ENCODE measurements at regions not wholly inside any gene's neighbourhood (a gene's known extent, or its start where the extent isn't known, plus 50 kb on each side); places are given as distances from the start of the nearest gene placed in this dataset.
"Not testable (repeated sequence)": the region's sequence is repeated elsewhere in the genome, so short reads cannot be mapped to it uniquely, and the experiment has no call there.

DNA sequence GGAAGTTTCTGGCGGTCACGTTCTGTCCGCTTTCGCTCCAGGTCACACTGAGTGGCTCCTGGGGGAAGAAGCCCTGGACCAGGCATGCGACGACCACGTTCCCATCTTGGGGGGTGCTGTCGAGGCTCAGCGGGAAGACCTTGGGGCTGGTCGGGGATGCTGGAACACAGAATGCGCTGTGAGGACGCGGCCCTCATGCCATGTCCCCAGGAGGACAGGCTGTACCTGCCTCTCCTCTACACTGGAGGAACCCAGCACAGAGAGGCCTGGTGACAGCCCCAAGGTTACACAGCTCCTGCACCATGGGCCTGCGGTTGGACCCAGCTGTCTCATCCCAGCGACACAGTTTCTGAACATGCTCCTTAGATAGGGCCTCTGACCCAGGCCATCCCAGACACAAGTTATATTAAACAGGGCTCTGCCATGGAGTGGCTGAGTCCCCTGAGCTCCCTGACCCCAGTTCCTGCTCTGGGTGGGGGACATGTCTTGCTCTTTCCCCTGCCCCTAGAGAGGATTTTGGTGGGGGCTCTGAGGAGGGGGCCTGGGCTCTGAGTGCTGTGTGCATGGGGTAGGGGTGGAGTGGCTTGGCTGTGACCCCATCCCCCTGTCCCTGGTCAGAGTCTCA, 62.0 kb downstream of the TMEM121 start:
- no peak overlapping the region for H3K4me3 Mint-ChIP-seq
- intact Hi-C loops (cut with micrococcal nuclease), result loop anchor here (5.0 kb wide), 1 partner anchor 119 kb away; no protein-coding TSS in a partner anchor
- no peak for DNase-seq
- CTCF ChIA-PET, result no interaction called here
- H3K27ac Mint-ChIP-seq, result no peak overlapping the region
- TF ChIP-seq, protein P1, sequence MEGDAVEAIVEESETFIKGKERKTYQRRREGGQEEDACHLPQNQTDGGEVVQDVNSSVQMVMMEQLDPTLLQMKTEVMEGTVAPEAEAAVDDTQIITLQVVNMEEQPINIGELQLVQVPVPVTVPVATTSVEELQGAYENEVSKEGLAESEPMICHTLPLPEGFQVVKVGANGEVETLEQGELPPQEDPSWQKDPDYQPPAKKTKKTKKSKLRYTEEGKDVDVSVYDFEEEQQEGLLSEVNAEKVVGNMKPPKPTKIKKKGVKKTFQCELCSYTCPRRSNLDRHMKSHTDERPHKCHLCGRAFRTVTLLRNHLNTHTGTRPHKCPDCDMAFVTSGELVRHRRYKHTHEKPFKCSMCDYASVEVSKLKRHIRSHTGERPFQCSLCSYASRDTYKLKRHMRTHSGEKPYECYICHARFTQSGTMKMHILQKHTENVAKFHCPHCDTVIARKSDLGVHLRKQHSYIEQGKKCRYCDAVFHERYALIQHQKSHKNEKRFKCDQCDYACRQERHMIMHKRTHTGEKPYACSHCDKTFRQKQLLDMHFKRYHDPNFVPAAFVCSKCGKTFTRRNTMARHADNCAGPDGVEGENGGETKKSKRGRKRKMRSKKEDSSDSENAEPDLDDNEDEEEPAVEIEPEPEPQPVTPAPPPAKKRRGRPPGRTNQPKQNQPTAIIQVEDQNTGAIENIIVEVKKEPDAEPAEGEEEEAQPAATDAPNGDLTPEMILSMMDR (IDR thresholded peaks at IDR 0.05), result no peak
- POLR2A ChIA-PET, result no interaction called here
- ATAC-seq, result no peak
- no peaks in the 10 kb centered on the region for H3K36me3 Mint-ChIP-seq (ENCODE audit: low read depth)
- H3K27me3 Mint-ChIP-seq, result no peaks in the 10 kb centered on the region
- H3K4me1 Mint-ChIP-seq (ENCODE audit: low read depth), result no peaks in the 10 kb centered on the region
- no peaks in the 10 kb centered on the region for H3K9me3 Mint-ChIP-seq

GRCh38 chr14:105589161-105589925, 63.0 kb downstream of the TMEM121 start:
- Mint-ChIP-seq H3K27ac (no peak overlapping the region), H3K36me3 (ENCODE audit: low read depth) (no peaks in the 10 kb centered on the region), H3K9me3 (no peaks in the 10 kb centered on the region), H3K27me3 (no peaks in the 10 kb centered on the region), H3K4me3 (no peak overlapping the region), H3K4me1 (ENCODE audit: low read depth) (no peaks in the 10 kb centered on the region)
- TF ChIP-seq, protein P1 (IDR thresholded peaks at IDR 0.05), result no peak
- ChIA-PET POLR2A (no interaction called here), CTCF (no interaction called here)
- intact Hi-C loops (cut with micrococcal nuclease), result loop anchor here (5.0 kb wide), 1 partner anchor 118 kb away; no protein-coding TSS in a partner anchor
- ATAC-seq (no peak), DNase-seq (no peak)

GRCh38 chr14:105589926-105590185, 63.5 kb downstream of the TMEM121 start:
- H3K4me1 Mint-ChIP-seq (ENCODE audit: low read depth); H3K4me3 Mint-ChIP-seq; H3K27ac Mint-ChIP-seq; DNase-seq; H3K27me3 Mint-ChIP-seq; H3K36me3 Mint-ChIP-seq (ENCODE audit: low read depth); ATAC-seq; POLR2A ChIA-PET; H3K9me3 Mint-ChIP-seq; CTCF ChIA-PET: not testable (repeated sequence)
- intact Hi-C loops (cut with micrococcal nuclease), result loop anchor here (5.0 kb wide), 1 partner anchor 117 kb away; no protein-coding TSS in a partner anchor

- no peaks in the 10 kb centered on the region for H3K9me3 Mint-ChIP-seq
- ChIA-PET POLR2A (no interaction called here), CTCF (no interaction called here)
- intact Hi-C loops (cut with micrococcal nuclease), result no loop called here
- ATAC-seq (no peak), DNase-seq (no peak)
- no peaks in the 10 kb centered on the region for H3K36me3 Mint-ChIP-seq (ENCODE audit: low read depth)
- H3K4me1 Mint-ChIP-seq (ENCODE audit: low read depth), result no peaks in the 10 kb centered on the region
- H3K27ac Mint-ChIP-seq, result no peak overlapping the region
- H3K4me3 Mint-ChIP-seq, result no peak overlapping the region
- TF ChIP-seq, protein P1 (IDR thresholded peaks at IDR 0.05), result no peak
- H3K27me3 Mint-ChIP-seq, result no peaks in the 10 kb centered on the region
Measured at GRCh38 chr14:105591052-105591451, 64.7 kb downstream of the TMEM121 start.

- ATAC-seq; POLR2A ChIA-PET; H3K27me3 Mint-ChIP-seq; DNase-seq; H3K4me3 Mint-ChIP-seq; H3K27ac Mint-ChIP-seq; H3K36me3 Mint-ChIP-seq (ENCODE audit: low read depth); H3K9me3 Mint-ChIP-seq; CTCF ChIA-PET; H3K4me1 Mint-ChIP-seq (ENCODE audit: low read depth); intact Hi-C loops (cut with micrococcal nuclease): not testable (repeated sequence)
Measured at GRCh38 chr14:105591792-105592341, 65.5 kb downstream of the TMEM121 start.

- H3K27me3 Mint-ChIP-seq; H3K9me3 Mint-ChIP-seq; H3K4me3 Mint-ChIP-seq; CTCF ChIA-PET; ATAC-seq; H3K36me3 Mint-ChIP-seq (ENCODE audit: low read depth); H3K27ac Mint-ChIP-seq; intact Hi-C loops (cut with micrococcal nuclease); H3K4me1 Mint-ChIP-seq (ENCODE audit: low read depth); POLR2A ChIA-PET; DNase-seq: not testable (repeated sequence)
Measured at GRCh38 chr14:105592646-105593045, 66.3 kb downstream of the TMEM121 start.

DNA sequence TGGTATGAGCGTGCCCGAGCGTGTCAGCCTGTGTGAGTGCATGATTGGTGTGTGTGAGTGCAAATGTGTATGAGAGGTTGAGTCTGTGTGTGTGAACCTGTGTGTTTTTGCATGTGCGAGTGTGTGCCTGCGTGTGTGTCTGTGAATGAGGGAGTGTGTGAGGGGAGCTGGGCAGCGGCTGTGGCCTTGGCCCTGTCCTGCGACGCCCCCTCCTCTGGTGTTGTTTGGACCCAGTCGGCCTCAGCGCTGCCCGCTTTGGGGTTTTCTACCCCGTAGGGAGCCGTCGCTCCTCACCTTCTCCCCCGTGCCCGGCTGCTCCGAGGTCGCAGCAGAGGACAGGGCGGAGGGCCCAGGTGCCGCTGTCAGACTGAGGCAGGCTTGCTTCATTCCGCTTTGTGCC, 69.0 kb downstream of the TMEM121 start:
- H3K4me1 Mint-ChIP-seq (ENCODE audit: low read depth); intact Hi-C loops (cut with micrococcal nuclease); H3K27me3 Mint-ChIP-seq; POLR2A ChIA-PET; H3K4me3 Mint-ChIP-seq; DNase-seq; ATAC-seq; H3K27ac Mint-ChIP-seq; H3K9me3 Mint-ChIP-seq; H3K36me3 Mint-ChIP-seq (ENCODE audit: low read depth); CTCF ChIA-PET: not testable (repeated sequence)

GRCh38 chr14:105596374-105596773, 70.0 kb downstream of the TMEM121 start:
- H3K4me1 Mint-ChIP-seq (ENCODE audit: low read depth); H3K4me3 Mint-ChIP-seq; H3K9me3 Mint-ChIP-seq; DNase-seq; intact Hi-C loops (cut with micrococcal nuclease); CTCF ChIA-PET; ATAC-seq; H3K27me3 Mint-ChIP-seq; H3K27ac Mint-ChIP-seq; H3K36me3 Mint-ChIP-seq (ENCODE audit: low read depth); POLR2A ChIA-PET: not testable (repeated sequence)

DNA sequence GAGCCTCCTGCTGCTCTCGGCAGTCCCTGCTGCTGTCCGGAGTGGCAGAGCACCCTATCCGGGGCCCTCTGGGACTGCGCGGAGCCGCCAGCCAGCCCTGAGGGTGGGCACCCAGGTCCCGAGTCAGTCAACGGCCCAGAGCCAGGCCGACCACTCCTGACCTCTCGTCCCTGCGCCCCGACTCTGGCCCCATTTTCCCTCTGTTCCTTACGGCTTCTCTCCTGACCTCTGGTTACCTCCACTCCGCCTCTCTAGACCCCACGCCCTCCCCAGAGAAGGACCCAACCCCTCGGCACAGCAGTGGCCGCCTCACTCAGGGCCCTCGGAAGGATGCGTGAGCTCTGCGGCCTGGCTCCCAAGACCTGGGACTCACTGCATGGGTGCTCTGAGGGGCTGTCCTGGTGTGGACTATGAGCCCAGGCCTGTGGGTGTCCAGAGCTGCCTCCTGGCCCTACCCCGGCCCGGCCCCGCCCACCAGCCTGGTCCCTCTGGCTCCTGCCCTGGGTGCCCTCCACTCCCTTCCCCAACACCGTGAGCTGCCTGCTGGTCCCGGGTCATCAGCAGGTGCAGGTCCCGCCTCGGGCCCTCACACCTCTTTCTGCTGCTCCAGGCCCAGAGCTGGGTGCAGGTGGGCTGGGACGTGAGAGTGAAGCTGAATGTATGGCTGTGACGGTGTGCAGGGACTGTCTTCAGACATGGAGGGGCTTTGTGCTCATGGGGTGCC, 71.8 kb downstream of the TMEM121 start:
- intact Hi-C loops (cut with micrococcal nuclease); H3K27ac Mint-ChIP-seq; DNase-seq; H3K27me3 Mint-ChIP-seq; H3K4me1 Mint-ChIP-seq (ENCODE audit: low read depth); CTCF ChIA-PET; H3K9me3 Mint-ChIP-seq; POLR2A ChIA-PET; H3K36me3 Mint-ChIP-seq (ENCODE audit: low read depth); H3K4me3 Mint-ChIP-seq; ATAC-seq: not testable (repeated sequence)
